Activated effector memory CD4-positive, alpha-beta T cell treated with anti-CD3 and anti-CD28 coated beads, Interleukin-2, amount 50 U/mL, for 16 hours (primary cell): ENCODE measurements at regions not wholly inside any gene's neighbourhood (a gene's known extent, or its start where the extent isn't known, plus 50 kb on each side); places are given as distances from the start of the nearest gene placed in this dataset.
"Not testable (repeated sequence)": the region's sequence is repeated elsewhere in the genome, so short reads cannot be mapped to it uniquely, and the experiment has no call there.

ENCODE experiments used
- DNase-seq: peaks from one replicate; pipeline ENCODE4 v3.0.0-alpha.2; 2020

- DNase-seq = no peak
Measured at GRCh38 chr5:39624890-39625289, 200.1 kb upstream of the DAB2 start.

- no peak for DNase-seq
Measured at GRCh38 chr5:39624268-39624886, 199.6 kb upstream of the DAB2 start.

- DNase-seq = no peak
Measured at GRCh38 chr5:39623291-39623865, 198.6 kb upstream of the DAB2 start.

- no peak for DNase-seq
Measured at GRCh38 chr5:39622281-39622680, 197.5 kb upstream of the DAB2 start.

GRCh38 chr5:39619168-39619818, 194.5 kb upstream of the DAB2 start:
- no peak for DNase-seq

- no peak for DNase-seq
Measured at GRCh38 chr5:39618391-39618790, 193.6 kb upstream of the DAB2 start.

GRCh38 chr5:39616131-39616530, 191.4 kb upstream of the DAB2 start:
- DNase-seq = no peak

- DNase-seq = not testable (repeated sequence)
Measured at GRCh38 chr5:39611076-39611475, 186.3 kb upstream of the DAB2 start.

- DNase-seq = no peak
Measured at GRCh38 chr5:39608024-39608423, 183.2 kb upstream of the DAB2 start.

- DNase-seq = no peak
Measured at GRCh38 chr5:39606591-39606990, 181.8 kb upstream of the DAB2 start.

- DNase-seq = no peak
Measured at GRCh38 chr5:39605588-39606575, 181.1 kb upstream of the DAB2 start.

GRCh38 chr5:39605145-39605544, 180.4 kb upstream of the DAB2 start:
- no peak for DNase-seq

GRCh38 chr5:39604491-39604890, 179.7 kb upstream of the DAB2 start:
- no peak for DNase-seq

- DNase-seq = no peak
Measured at GRCh38 chr5:39599721-39600431, 175.1 kb upstream of the DAB2 start.

GRCh38 chr5:39598661-39599248, 174.0 kb upstream of the DAB2 start:
- DNase-seq = no peak

- no peak for DNase-seq
Measured at GRCh38 chr5:39588179-39588578, 163.4 kb upstream of the DAB2 start.

GRCh38 chr5:39587675-39588074, 162.9 kb upstream of the DAB2 start:
- no peak for DNase-seq

GRCh38 chr5:39586185-39586584, 161.4 kb upstream of the DAB2 start:
- DNase-seq = no peak

- no peak for DNase-seq
Measured at GRCh38 chr5:39584927-39585326, 160.1 kb upstream of the DAB2 start.

GRCh38 chr5:39580702-39581453, 156.1 kb upstream of the DAB2 start:
- no peak for DNase-seq

- no peak for DNase-seq
Measured at GRCh38 chr5:39579750-39580149, 155.0 kb upstream of the DAB2 start.
